A673 (cell line): ENCODE measurements at regions not wholly inside any gene's neighbourhood (a gene's known extent, or its start where the extent isn't known, plus 50 kb on each side); places are given as distances from the start of the nearest gene placed in this dataset.

Source experiments
- BruUV-seq: library from RNA; stranded (reverse); fragments of 400-500 nt; replicated peaks from 2 replicates; lab custom pipeline; 2021; lab: Mats Ljungman, UMichigan
- CTCF ChIA-PET: fragments of 300-600 bp; sonication (Branson Sonifier 250); formaldehyde crosslinking; loops from one replicate; lab custom pipeline; 2022; ENCODE audit warnings: antibody characterized with exemption; lab: Charles Lee
- POLR2A ChIA-PET: fragments of 300-600 bp; sonication (Branson Sonifier 250); formaldehyde crosslinking; loops from one replicate; lab custom pipeline; 2022; ENCODE audit warnings: antibody characterized with exemption; ENCODE audit not compliant: low non-redundant PET; lab: Charles Lee
- DNase-seq: peaks from one replicate; pipeline ENCODE4 v3.0.0-alpha.2; 2015; ENCODE audit warnings: low spot score
- H3K27ac ChIP-seq: fragments of 200-600 bp; sonication (generic); 2 replicates; pipeline ENCODE4 v1.5.1; 2016; ENCODE audit warnings: mixed run types, low read depth, mild to moderate bottlenecking, mixed read lengths, antibody characterized with exemption, low read length; ENCODE audit not compliant: poor library complexity, severe bottlenecking
- H3K27me3 ChIP-seq: fragments of 200-600 bp; sonication (generic); replicated peaks from 2 replicates; pipeline ENCODE4 v1.6.1; 2017; ENCODE audit warnings: mixed run types, low read depth, mild to moderate bottlenecking, mixed read lengths, antibody characterized with exemption, low read length; ENCODE audit not compliant: insufficient read depth, poor library complexity
- H3K36me3 ChIP-seq: fragments of 200-600 bp; sonication (generic); 2 replicates; pipeline ENCODE4 v1.6.1; 2016; ENCODE audit warnings: mixed run types, mild to moderate bottlenecking, mixed read lengths, antibody characterized with exemption, low read length; ENCODE audit not compliant: insufficient read depth, poor library complexity, severe bottlenecking
- H3K4me1 ChIP-seq: fragments of 200-600 bp; sonication (generic); 2 replicates; pipeline ENCODE4 v1.6.1; 2017; ENCODE audit warnings: mixed run types, mild to moderate bottlenecking, mixed read lengths, antibody characterized with exemption, low read length; ENCODE audit not compliant: insufficient read depth, poor library complexity, severe bottlenecking
- H3K4me3 ChIP-seq: fragments of 200-600 bp; sonication (generic); 2 replicates; pipeline ENCODE4 v1.5.1; 2016; ENCODE audit warnings: low read depth, mixed run types, mild to moderate bottlenecking, mixed read lengths, low read length; ENCODE audit not compliant: poor library complexity, severe bottlenecking
- H3K9me3 ChIP-seq: fragments of 200-600 bp; sonication (generic); 2 replicates; pipeline ENCODE4 v1.6.1; 2016; ENCODE audit warnings: mixed run types, low read depth, mild to moderate bottlenecking, mixed read lengths, antibody characterized with exemption, low read length; ENCODE audit not compliant: poor library complexity, severe bottlenecking
- EZH2 ChIP-seq: fragments of 200-600 bp; sonication (generic); IDR thresholded peaks from 2 replicates; pipeline ENCODE4 v1.6.1; 2017; ENCODE audit warnings: borderline replicate concordance, low read depth, mild to moderate bottlenecking, mixed read lengths, antibody characterized with exemption, low read length; ENCODE audit not compliant: poor library complexity, severe bottlenecking
- intact Hi-C: fragments of 100-400 bp; cut with micrococcal nuclease; formaldehyde crosslinking; loops from one replicate; pipeline ENCODE4 v1.10.0; 2022; ENCODE audit not compliant: unreplicated experiment
- TF ChIP-seq, protein P1 (sequence below): fragments of 300-800, 200-600 bp; sonication (generic); conservative IDR thresholded peaks from 2 replicates; pipeline ENCODE4 v1.5.1; 2017; ENCODE audit warnings: low read depth, mild to moderate bottlenecking, antibody characterized with exemption, low read length, moderate library complexity, mixed read lengths

DNA sequence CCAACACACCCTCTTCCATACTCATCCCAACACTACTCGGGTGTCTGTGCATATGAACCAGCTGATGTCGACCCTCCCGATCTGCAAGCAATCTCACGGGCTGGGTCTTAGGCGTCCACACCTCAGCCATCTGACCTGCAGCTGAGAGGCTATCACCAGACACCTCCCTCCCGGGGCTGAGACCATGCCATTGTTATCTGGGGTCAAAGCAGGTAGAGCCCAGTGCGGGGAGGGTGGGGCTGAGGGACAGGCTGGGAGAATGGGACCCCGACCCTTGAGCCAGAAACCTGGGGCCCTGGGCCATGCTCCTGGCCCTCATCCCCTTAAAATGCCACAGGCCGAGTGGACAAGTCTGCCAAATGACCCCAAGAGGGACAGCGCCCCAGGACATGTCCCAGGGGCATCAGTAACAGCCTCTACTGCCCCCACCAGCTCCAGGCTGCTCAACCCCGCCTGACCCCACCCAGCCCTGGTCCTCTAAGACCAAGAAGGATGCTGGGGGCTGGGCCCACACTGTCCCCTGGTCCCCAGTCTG lies 146.7 kb upstream of the CST7 start:
- Histone ChIP-seq H3K4me3 (no peak overlapping the region), H3K36me3 (no peaks in the 10 kb centered on the region), H3K4me1 (no peaks in the 10 kb centered on the region), H3K27me3 (no peaks in the 10 kb centered on the region), H3K9me3 (no peaks in the 10 kb centered on the region), H3K27ac (no peak overlapping the region)
- intact Hi-C loops, result no loop called here
- ChIA-PET POLR2A (no interaction called here), CTCF (no interaction called here)
- BruUV-seq, result no TSS peak
- no peak for DNase-seq
- no peak for TF ChIP-seq EZH2
- TF ChIP-seq, protein P1, sequence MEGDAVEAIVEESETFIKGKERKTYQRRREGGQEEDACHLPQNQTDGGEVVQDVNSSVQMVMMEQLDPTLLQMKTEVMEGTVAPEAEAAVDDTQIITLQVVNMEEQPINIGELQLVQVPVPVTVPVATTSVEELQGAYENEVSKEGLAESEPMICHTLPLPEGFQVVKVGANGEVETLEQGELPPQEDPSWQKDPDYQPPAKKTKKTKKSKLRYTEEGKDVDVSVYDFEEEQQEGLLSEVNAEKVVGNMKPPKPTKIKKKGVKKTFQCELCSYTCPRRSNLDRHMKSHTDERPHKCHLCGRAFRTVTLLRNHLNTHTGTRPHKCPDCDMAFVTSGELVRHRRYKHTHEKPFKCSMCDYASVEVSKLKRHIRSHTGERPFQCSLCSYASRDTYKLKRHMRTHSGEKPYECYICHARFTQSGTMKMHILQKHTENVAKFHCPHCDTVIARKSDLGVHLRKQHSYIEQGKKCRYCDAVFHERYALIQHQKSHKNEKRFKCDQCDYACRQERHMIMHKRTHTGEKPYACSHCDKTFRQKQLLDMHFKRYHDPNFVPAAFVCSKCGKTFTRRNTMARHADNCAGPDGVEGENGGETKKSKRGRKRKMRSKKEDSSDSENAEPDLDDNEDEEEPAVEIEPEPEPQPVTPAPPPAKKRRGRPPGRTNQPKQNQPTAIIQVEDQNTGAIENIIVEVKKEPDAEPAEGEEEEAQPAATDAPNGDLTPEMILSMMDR, result no peak

DNA sequence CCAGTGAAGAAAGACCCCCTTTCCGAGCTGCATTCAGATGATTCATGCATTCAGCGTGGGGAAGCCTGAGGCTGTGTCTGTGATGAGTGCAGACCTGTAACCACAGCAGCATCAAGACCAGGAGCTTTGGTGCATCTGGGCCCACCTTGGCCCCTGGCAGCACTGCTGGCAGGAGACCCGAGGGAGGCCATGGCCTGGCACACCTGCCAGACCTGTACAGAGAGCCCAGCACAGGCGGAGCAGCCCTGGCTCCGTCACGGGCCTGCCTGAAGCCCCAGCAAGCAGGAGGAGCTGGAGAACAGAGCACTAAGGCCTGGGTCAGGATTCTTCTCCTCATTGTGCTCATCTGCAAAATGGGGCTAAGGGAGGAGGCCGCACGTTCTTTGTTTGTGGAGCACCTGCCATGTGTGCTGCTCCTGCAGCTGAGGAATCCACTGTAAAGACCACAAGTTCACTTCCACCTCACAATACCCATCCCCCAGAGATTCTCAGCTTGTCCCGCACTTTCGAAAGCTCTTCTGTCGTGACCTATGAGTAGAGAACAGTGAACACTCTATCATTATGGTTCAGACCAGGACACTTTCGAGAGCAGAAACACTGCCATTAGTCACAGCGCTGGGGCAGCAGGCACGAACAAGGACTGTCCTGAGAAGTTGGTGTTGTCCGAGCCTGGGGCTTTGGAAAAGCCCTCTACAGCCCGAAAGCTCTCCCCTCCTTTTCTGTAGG lies 144.4 kb upstream of the CST7 start:
- no peaks in the 10 kb centered on the region for H3K27me3 ChIP-seq
- intact Hi-C loops, result no loop called here
- no TSS peak for BruUV-seq

DNA sequence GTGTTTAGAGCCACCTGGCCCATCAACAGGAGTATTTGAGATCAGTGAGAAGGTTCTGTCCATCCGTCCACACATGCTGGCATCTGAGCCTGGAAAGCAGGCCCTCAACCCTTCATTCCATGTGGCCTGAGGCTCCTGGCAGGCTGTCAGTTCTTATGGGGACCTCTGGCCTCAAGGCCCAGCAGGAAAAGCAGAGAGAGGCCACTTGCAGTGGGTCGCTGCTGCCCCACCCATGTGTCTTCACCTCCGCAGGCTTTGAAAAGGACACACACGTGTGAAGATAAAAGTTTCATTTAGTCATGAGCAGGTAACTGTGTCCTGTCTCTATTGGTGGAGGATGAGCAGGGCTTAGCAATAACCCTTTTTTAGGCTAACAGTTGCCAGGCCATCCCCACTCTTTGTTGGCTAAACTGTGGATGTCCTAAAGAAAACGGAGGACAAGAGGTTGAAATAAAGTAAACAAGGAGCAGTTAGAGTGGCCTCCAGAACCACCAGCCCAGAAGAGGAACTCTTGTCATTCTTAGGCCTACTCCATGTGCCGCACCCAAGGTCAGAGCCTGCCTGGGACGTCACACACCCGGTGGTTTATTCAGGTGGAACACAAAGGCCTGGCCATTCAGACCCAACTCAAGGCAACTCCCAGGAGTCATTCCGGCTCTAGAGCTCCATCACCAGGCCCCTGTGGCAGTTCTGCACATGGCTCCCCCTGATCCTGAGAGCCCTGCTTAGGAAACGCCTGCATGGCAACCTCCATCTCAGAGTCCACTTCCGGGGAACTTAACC lies 143.4 kb upstream of the CST7 start:
- ChIA-PET POLR2A (no interaction called here), CTCF (no interaction called here)
- no peak for TF ChIP-seq EZH2
- TF ChIP-seq, protein P1, result no peak
- Histone ChIP-seq H3K4me1 (no peaks in the 10 kb centered on the region), H3K27me3 (no peaks in the 10 kb centered on the region), H3K9me3 (no peaks in the 10 kb centered on the region), H3K27ac (no peak overlapping the region), H3K4me3 (no peak overlapping the region), H3K36me3 (no peaks in the 10 kb centered on the region)
- intact Hi-C loops, result no loop called here
- DNase-seq, result no peak
- BruUV-seq, result no TSS peak

More for the DNA sequence above, 144.4 kb upstream of the CST7 start:
- ChIA-PET CTCF (no interaction called here), POLR2A (no interaction called here)
- no peak for DNase-seq
- Histone ChIP-seq H3K9me3 (no peaks in the 10 kb centered on the region), H3K36me3 (no peaks in the 10 kb centered on the region), H3K4me1 (no peaks in the 10 kb centered on the region), H3K4me3 (no peak overlapping the region), H3K27ac (no peak overlapping the region)
- TF ChIP-seq, protein P1, result no peak
- no peak for TF ChIP-seq EZH2
